ENCODE measurements at regions not wholly inside any gene's neighbourhood (a gene's known extent, or its start where the extent isn't known, plus 50 kb on each side); places are given as distances from the start of the nearest gene placed in this dataset.

DNA sequence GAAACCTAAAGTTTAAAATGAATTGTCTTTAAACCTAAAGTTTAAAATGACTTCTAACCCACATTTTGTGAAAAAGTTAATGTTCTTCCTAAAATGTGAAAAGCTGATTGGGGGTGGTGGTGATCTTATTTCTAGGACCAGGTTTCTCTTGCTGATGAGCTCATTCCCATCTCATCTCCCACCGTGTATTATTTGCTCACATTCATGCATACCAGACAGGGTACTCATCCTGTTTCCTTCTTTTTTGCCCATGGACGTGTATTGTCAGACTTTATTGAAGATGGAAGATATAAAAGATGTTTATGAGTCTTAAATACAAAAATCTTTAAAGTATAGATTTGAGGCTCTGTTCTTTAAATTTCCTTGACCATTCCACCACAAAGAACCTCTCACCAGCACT is 70.1 kb upstream of the MPHOSPH6 start (continued):
- no peak for TF ChIP-seq HDAC6 (IDR thresholded peaks at IDR 0.05; ENCODE audit: low read depth, low read length)
- TF ChIP-seq CTBP2 (IDR thresholded peaks at IDR 0.05; ENCODE audit: borderline replicate concordance, insufficient read depth, insufficient read length, low read length), result no peak
- TF ChIP-seq GABPA (IDR thresholded peaks at IDR 0.05; ENCODE audit: borderline replicate concordance, insufficient read depth, low read length), result no peak
- no peak for TF ChIP-seq JUN (IDR thresholded peaks at IDR 0.05; ENCODE audit: low read depth, low read length)

Data from H1 (cell line).